IMR-90 (cell line): ENCODE measurements at regions not wholly inside any gene's neighbourhood (a gene's known extent, or its start where the extent isn't known, plus 50 kb on each side); places are given as distances from the start of the nearest gene placed in this dataset.

ENCODE experiments used
- ATAC-seq: fragments of 200-7000 bp; cut with Tn5 transposase; 2 replicates; pipeline ENCODE4 v1.9.1; 2020; ENCODE audit warnings: low read depth, mild to moderate bottlenecking, moderate library complexity
- BruUV-seq: library from RNA; stranded (reverse); fragments of 400-500 nt; replicated peaks from 2 replicates; lab custom pipeline; 2021; lab: Mats Ljungman, UMichigan
- CTCF ChIA-PET: fragments of 300-600 bp; formaldehyde crosslinking; extraction: SDS; loops from one replicate; lab custom pipeline; 2021; ENCODE audit warnings: antibody characterized with exemption; lab: Yijun Ruan, JAX
- POLR2A ChIA-PET: fragments of 300-600 bp; sonication (Branson Sonifier 250); formaldehyde crosslinking; loops from one replicate; lab custom pipeline; 2022; ENCODE audit warnings: antibody characterized with exemption; ENCODE audit not compliant: unreplicated experiment; lab: Charles Lee
- DNase-seq: peaks from one replicate; pipeline ENCODE4 v3.0.0; 2013
- H2AFZ ChIP-seq: replicated peaks from 2 replicates; pipeline ENCODE3; 2013; ENCODE audit warnings: low read length, mild to moderate bottlenecking; ENCODE audit not compliant: poor library complexity
- H2AK5ac ChIP-seq: 2 replicates; pipeline ENCODE4 v1.6.1; 2013; ENCODE audit warnings: low read depth, low read length, inconsistent platforms
- H2AK9ac ChIP-seq: replicated peaks from 2 replicates; pipeline ENCODE3; 2013; ENCODE audit warnings: mild to moderate bottlenecking, low read depth, low read length, moderate library complexity; ENCODE audit not compliant: poor library complexity
- H2BK120ac ChIP-seq: 2 replicates; pipeline ENCODE4 v1.6.1; 2013; ENCODE audit warnings: low read depth, low read length, inconsistent platforms
- H2BK15ac ChIP-seq: 3 replicates; pipeline ENCODE4 v1.6.1; 2013; ENCODE audit warnings: low read depth, low read length, inconsistent platforms
- H2BK20ac ChIP-seq: 2 replicates; pipeline ENCODE4 v1.6.1; 2013; ENCODE audit warnings: low read depth, mild to moderate bottlenecking, inconsistent platforms, low read length, moderate library complexity
- H2BK5ac ChIP-seq: 2 replicates; pipeline ENCODE4 v1.6.1; 2013; ENCODE audit warnings: mild to moderate bottlenecking, low read depth, low read length, inconsistent platforms; ENCODE audit not compliant: poor library complexity, severe bottlenecking
- H3K14ac ChIP-seq: replicated peaks from 2 replicates; pipeline ENCODE4 v1.6.1; 2013; ENCODE audit warnings: low read depth, low read length, inconsistent platforms
- H3K18ac ChIP-seq: 2 replicates; pipeline ENCODE4 v1.6.1; 2013; ENCODE audit warnings: low read depth, low read length, control low read depth
- H3K23ac ChIP-seq: 2 replicates; pipeline ENCODE4 v1.6.1; 2013; ENCODE audit warnings: low read depth, low read length, inconsistent platforms
- H3K27ac ChIP-seq: 2 replicates; pipeline ENCODE4 v1.5.1; 2013; ENCODE audit warnings: mild to moderate bottlenecking, control low read depth, low read length; ENCODE audit not compliant: insufficient read depth
- H3K27me3 ChIP-seq: 2 replicates; pipeline ENCODE4 v1.6.1; 2013; ENCODE audit warnings: low read length; ENCODE audit not compliant: control insufficient read depth, insufficient read depth
- H3K36me3 ChIP-seq: 2 replicates; pipeline ENCODE4 v1.6.1; 2013; ENCODE audit warnings: low read length, mixed read lengths; ENCODE audit not compliant: control insufficient read depth, insufficient read depth
- H3K4ac ChIP-seq: 2 replicates; pipeline ENCODE4 v1.6.1; 2013; ENCODE audit warnings: low read depth, low read length, inconsistent platforms
- H3K4me1 ChIP-seq: 2 replicates; pipeline ENCODE4 v1.6.1; 2013; ENCODE audit warnings: low read length, mixed read lengths; ENCODE audit not compliant: control insufficient read depth, insufficient read depth
- H3K4me2 ChIP-seq: 2 replicates; pipeline ENCODE4 v1.6.1; 2013; ENCODE audit warnings: low read depth, mild to moderate bottlenecking, control low read depth, low read length, moderate library complexity
- H3K4me3 ChIP-seq: 2 replicates; pipeline ENCODE4 v1.5.1; 2013; ENCODE audit warnings: low read depth, mild to moderate bottlenecking, control low read depth, low read length, moderate library complexity; ENCODE audit not compliant: insufficient read depth
- H3K56ac ChIP-seq: 2 replicates; pipeline ENCODE4 v1.6.1; 2013; ENCODE audit warnings: low read length, inconsistent platforms; ENCODE audit not compliant: insufficient read depth; ENCODE audit errors: extremely low read depth
- H3K79me1 ChIP-seq, 2 experiments: 2 replicates each; pipeline ENCODE4 v1.6.1; 2013; ENCODE audit warnings: low read length in 2 of 2, inconsistent platforms in 1 of 2, low read depth in 1 of 2
- H3K9ac ChIP-seq: 2 replicates; pipeline ENCODE4 v1.6.1; 2013; ENCODE audit warnings: low read depth, low read length, control low read depth
- H3K9me1 ChIP-seq: 2 replicates; pipeline ENCODE4 v1.6.1; 2013; ENCODE audit warnings: low read length, inconsistent platforms; ENCODE audit not compliant: insufficient read depth
- H3K9me3 ChIP-seq: 2 replicates; pipeline ENCODE4 v1.6.1; 2013; ENCODE audit warnings: low read length; ENCODE audit not compliant: control insufficient read depth, insufficient read depth
- H4K20me1 ChIP-seq: 2 replicates; pipeline ENCODE4 v1.6.1; 2013; ENCODE audit warnings: low read length, inconsistent platforms; ENCODE audit not compliant: insufficient read depth
- H4K5ac ChIP-seq: 2 replicates; pipeline ENCODE4 v1.6.1; 2013; ENCODE audit warnings: mild to moderate bottlenecking, low read depth, low read length, control low read depth
- H4K8ac ChIP-seq, 2 experiments: 2 replicates each; pipeline ENCODE4 v1.6.1; 2013; ENCODE audit warnings: low read depth in 2 of 2, low read length in 2 of 2, control low read depth in 1 of 2, inconsistent platforms in 1 of 2
- H4K91ac ChIP-seq: 2 replicates; pipeline ENCODE4 v1.6.1; 2013; ENCODE audit warnings: low read depth, low read length, inconsistent platforms; ENCODE audit not compliant: insufficient read depth
- MAZ ChIP-seq: IDR thresholded peaks from 2 replicates; pipeline ENCODE4 v1.6.1; 2012; ENCODE audit warnings: low read depth, mild to moderate bottlenecking, low read length, improper control_type of control experiment, moderate library complexity, borderline replicate concordance
- SMC3 ChIP-seq: fragments of 150-350 bp; IDR thresholded peaks from 2 replicates; pipeline ENCODE4 v1.6.1; 2016; ENCODE audit warnings: low read depth, mild to moderate bottlenecking, antibody characterized with exemption, low read length, moderate library complexity
- WGBS, 2 experiments: methylation state at CpG; one replicate each; pipeline versions ENCODE4 v1.1.5 to v1.1.7; 2013; ENCODE audit warnings: missing lambda C conversion rate in 2 of 2; ENCODE audit not compliant: insufficient read length in 1 of 2; ENCODE audit errors: extremely low coverage in 2 of 2; 5-methylcytosine and 5-hydroxymethylcytosine counted together
- dilution Hi-C: fragments of 300-500 bp; cut with HindIII; formaldehyde crosslinking; loops from one replicate; pipeline ENCODE4 v1.14.3; 2018; ENCODE audit warnings: low sequenced_read_pairs; ENCODE audit not compliant: unreplicated experiment
- in situ Hi-C: fragments of 300-500 bp; cut with MboI; formaldehyde crosslinking; loops from 3 replicates; pipeline ENCODE4 v1.14.3; 2019; ENCODE audit warnings: low sequenced_read_pairs, inconsistent platforms, mixed read lengths
- intact Hi-C: fragments of 100-400 bp; cut with micrococcal nuclease; formaldehyde crosslinking; loops from 2 replicates; pipeline ENCODE4 v1.10.0; 2022

- Histone ChIP-seq H3K4ac (no peak overlapping the region), H3K4me2 (no peak overlapping the region), H3K23ac (no peak overlapping the region), H2BK120ac (no peak overlapping the region), H2BK5ac (no peak overlapping the region), H3K56ac (no peak overlapping the region), H3K18ac (no peak overlapping the region), H2BK20ac (no peak overlapping the region), H4K20me1 (no peaks in the 10 kb centered on the region), H3K9me3 (no peaks in the 10 kb centered on the region), H3K27me3 (no peaks in the 10 kb centered on the region; the same call in 1 of the 2 replicates), H2BK15ac (no peak overlapping the region), H2AFZ (no peak overlapping the region), H4K91ac (no peak overlapping the region), H3K4me1 (no peaks in the 10 kb centered on the region), H3K27ac (no peak overlapping the region), H3K9me1 (no peaks in the 10 kb centered on the region), H4K8ac (no peak overlapping the region), H3K79me1 (no peaks in the 10 kb centered on the region), H3K14ac (no peak overlapping the region), H2AK5ac (no peak overlapping the region), H3K9ac (no peak overlapping the region), H3K36me3 (no peaks in the 10 kb centered on the region), H2AK9ac (no peak overlapping the region), H3K4me3 (no peak overlapping the region), H4K5ac (no peak overlapping the region)
- in situ Hi-C loops (no loop called here), intact Hi-C loops (no loop called here), dilution Hi-C loops (no loop called here)
- TF ChIP-seq SMC3 (no peak), MAZ (no peak)
- no peak for DNase-seq
- ChIA-PET CTCF (interaction anchor here (0.6 kb wide), 1 partner anchor 18 kb away, joined by 3 read pairs; no protein-coding TSS in a partner anchor), POLR2A (no interaction called here)
- BruUV-seq, result no TSS peak
- WGBS, 2 experiments, result 67% methylated on average over 1 of the region's 1 CpG; no CpG with 5 or more reads in 1 of the 2 experiments
- ATAC-seq, result no peak
Measured at GRCh38 chr6:81383472-81383871, 369.0 kb downstream of the TENT5A start.
